ENCODE measurements at regions not wholly inside any gene's neighbourhood (a gene's known extent, or its start where the extent isn't known, plus 50 kb on each side); places are given as distances from the start of the nearest gene placed in this dataset.
"Not testable (repeated sequence)": the region's sequence is repeated elsewhere in the genome, so short reads cannot be mapped to it uniquely, and the experiment has no call there.

DNA sequence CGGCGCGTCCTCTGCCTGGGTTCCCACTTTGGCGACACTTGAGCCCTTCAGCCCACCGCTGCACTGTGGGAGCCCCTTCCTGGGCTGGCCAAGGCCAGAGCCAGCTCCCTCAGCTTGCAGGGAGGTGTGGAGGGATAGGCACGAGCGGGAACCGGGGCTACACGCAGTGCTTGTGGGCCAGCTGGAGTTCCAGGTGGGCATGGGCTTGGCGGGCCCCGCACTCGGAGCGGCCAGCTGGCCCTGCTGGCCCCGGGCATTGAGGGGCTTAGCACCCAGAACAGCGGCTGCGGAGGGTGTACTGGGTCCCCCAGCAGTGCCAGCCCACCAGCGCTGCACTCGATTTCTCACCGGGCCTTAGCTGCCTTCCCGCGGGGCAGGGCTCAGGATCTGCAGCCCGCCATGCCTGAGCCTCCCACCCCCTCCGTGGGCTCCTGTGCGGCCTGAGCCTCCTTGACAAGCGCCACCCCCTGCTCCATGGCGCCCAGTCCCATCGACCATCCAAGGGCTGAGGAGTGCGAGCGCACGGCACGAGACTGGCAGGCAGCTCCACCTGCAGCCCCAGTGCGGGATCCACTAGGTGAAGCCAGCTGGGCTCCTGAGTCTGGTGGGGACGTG is 313.2 kb upstream of the TMEFF2 start:
- TF ChIP-seq, protein P1, sequence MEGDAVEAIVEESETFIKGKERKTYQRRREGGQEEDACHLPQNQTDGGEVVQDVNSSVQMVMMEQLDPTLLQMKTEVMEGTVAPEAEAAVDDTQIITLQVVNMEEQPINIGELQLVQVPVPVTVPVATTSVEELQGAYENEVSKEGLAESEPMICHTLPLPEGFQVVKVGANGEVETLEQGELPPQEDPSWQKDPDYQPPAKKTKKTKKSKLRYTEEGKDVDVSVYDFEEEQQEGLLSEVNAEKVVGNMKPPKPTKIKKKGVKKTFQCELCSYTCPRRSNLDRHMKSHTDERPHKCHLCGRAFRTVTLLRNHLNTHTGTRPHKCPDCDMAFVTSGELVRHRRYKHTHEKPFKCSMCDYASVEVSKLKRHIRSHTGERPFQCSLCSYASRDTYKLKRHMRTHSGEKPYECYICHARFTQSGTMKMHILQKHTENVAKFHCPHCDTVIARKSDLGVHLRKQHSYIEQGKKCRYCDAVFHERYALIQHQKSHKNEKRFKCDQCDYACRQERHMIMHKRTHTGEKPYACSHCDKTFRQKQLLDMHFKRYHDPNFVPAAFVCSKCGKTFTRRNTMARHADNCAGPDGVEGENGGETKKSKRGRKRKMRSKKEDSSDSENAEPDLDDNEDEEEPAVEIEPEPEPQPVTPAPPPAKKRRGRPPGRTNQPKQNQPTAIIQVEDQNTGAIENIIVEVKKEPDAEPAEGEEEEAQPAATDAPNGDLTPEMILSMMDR (IDR thresholded peaks at IDR 0.05 in 4 of 5, conservative IDR thresholded peaks at IDR 0.05 in 1 of 5) = not testable (repeated sequence)
- not testable (repeated sequence) for TF ChIP-seq POLR2A (IDR thresholded peaks at IDR 0.05)
